Astrocyte (in vitro differentiated cells and primary cell): ENCODE measurements at regions not wholly inside any gene's neighbourhood (a gene's known extent, or its start where the extent isn't known, plus 50 kb on each side); places are given as distances from the start of the nearest gene placed in this dataset.

Experiments
- EZH2 ChIP-seq: IDR thresholded peaks from 2 replicates; pipeline ENCODE4 v1.6.1; 2012; ENCODE audit warnings: mild to moderate bottlenecking, low read length, inconsistent platforms; ENCODE audit not compliant: insufficient read depth
- TF ChIP-seq, protein P1 (sequence below): IDR thresholded peaks from 2 replicates; pipeline ENCODE4 v1.5.1; 2011; ENCODE audit warnings: low read depth, mild to moderate bottlenecking, inconsistent platforms, low read length, moderate library complexity; ENCODE audit not compliant: insufficient read depth

DNA sequence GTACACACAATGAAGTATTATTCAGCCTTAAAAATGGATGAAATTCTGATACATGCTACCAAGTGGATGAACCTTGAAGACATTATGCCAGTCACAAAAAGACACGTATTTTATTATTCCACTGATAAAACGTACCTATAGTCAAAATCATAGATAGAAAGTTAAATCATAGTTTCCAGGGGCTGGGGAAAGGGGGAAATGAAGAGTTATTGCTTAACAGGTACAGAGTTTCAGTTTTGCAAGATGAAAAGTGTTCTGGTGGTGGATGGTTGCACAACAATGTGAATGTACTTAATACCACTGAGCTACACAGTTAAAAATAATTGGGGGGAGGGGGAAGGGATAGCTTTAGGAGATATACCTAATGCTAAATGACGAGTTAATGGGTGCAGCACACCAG, 63.5 kb upstream of the FOXN2 start:
- TF ChIP-seq, protein P1, sequence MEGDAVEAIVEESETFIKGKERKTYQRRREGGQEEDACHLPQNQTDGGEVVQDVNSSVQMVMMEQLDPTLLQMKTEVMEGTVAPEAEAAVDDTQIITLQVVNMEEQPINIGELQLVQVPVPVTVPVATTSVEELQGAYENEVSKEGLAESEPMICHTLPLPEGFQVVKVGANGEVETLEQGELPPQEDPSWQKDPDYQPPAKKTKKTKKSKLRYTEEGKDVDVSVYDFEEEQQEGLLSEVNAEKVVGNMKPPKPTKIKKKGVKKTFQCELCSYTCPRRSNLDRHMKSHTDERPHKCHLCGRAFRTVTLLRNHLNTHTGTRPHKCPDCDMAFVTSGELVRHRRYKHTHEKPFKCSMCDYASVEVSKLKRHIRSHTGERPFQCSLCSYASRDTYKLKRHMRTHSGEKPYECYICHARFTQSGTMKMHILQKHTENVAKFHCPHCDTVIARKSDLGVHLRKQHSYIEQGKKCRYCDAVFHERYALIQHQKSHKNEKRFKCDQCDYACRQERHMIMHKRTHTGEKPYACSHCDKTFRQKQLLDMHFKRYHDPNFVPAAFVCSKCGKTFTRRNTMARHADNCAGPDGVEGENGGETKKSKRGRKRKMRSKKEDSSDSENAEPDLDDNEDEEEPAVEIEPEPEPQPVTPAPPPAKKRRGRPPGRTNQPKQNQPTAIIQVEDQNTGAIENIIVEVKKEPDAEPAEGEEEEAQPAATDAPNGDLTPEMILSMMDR, result no peak
- no peak for TF ChIP-seq EZH2
